HepG2 (cell line): ENCODE measurements at regions not wholly inside any gene's neighbourhood (a gene's known extent, or its start where the extent isn't known, plus 50 kb on each side); places are given as distances from the start of the nearest gene placed in this dataset.

Experiments
- ATAC-seq: fragments of 200-7000 bp; cut with Tn5 transposase; 3 replicates; pipeline ENCODE4 v1.9.1; 2020; ENCODE audit warnings: mild to moderate bottlenecking, moderate library complexity
- BruUV-seq: library from RNA; stranded (reverse); fragments of 400-500 nt; replicated peaks from 2 replicates; lab custom pipeline; 2021; lab: Mats Ljungman, UMichigan
- CTCF ChIA-PET: fragments of 300-600 bp; formaldehyde crosslinking; extraction: SDS; loops from one replicate; lab custom pipeline; 2021; ENCODE audit warnings: low total read pairs, inconsistent platforms, low intra/inter-chr PET ratio; lab: Yijun Ruan, JAX
- POLR2A ChIA-PET: fragments of 350-600 bp; sonication (Branson Sonifier 250); formaldehyde crosslinking; loops from one replicate; lab custom pipeline; 2020; ENCODE audit warnings: antibody characterized with exemption, inconsistent platforms; lab: Yijun Ruan, JAX
- DNase-seq: peaks from one replicate; pipeline ENCODE4 v3.0.0-alpha.2; 2015; ENCODE audit warnings: low spot score
- FAIRE-seq: peaks from 3 replicates; lab custom pipeline; 2011; peaks lifted over from hg19 to GRCh38; lab: Jason Lieb, UNC
- H2AFZ ChIP-seq: one replicate; pipeline ENCODE4 v1.6.1; 2011; ENCODE audit warnings: low read length, inconsistent platforms
- H3K27ac ChIP-seq: fragments of 300-600 bp; 3 replicates; pipeline ENCODE4 v1.8.0; 2011; ENCODE audit warnings: mixed run types, mild to moderate bottlenecking, mixed read lengths, low read length, inconsistent platforms; ENCODE audit not compliant: insufficient read depth; ENCODE audit errors: extremely low read length
- H3K27me3 ChIP-seq, 2 experiments: fragments of 200-600 bp in 1 of 2; 2 replicates in 1 of 2; 3 replicates in 1 of 2; pipeline versions ENCODE4 v1.6.0 to v1.8.0; 2011; ENCODE audit warnings: low read length in 2 of 2, mild to moderate bottlenecking in 2 of 2, moderate library complexity in 2 of 2, inconsistent platforms in 1 of 2; ENCODE audit not compliant: insufficient read depth in 2 of 2, control insufficient read depth in 1 of 2
- H3K36me3 ChIP-seq, 2 experiments: fragments of 200-600 bp in 1 of 2; replicated peaks in 1 of 2; 2 replicates in 1 of 2; 3 replicates in 1 of 2; pipeline versions ENCODE4 v1.5.1 to v1.8.0; 2011; ENCODE audit warnings: low read length in 2 of 2, inconsistent platforms in 1 of 2; ENCODE audit not compliant: insufficient read depth in 2 of 2, control insufficient read depth in 1 of 2
- H3K4me1 ChIP-seq: 2 replicates; pipeline ENCODE4 v1.5.1; 2012; ENCODE audit warnings: low read length, inconsistent platforms; ENCODE audit not compliant: insufficient read depth
- H3K4me2 ChIP-seq: 2 replicates; pipeline ENCODE4 v1.6.0; 2011; ENCODE audit warnings: low read depth, low read length, inconsistent platforms
- H3K4me3 ChIP-seq, 3 experiments: fragments of 200-600 bp in 1 of 3; sonication (generic), shearing (Covaris generic) in 1 of 3; replicated peaks in 1 of 3; 2 replicates each; pipeline ENCODE4 v1.5.1; 2011 to 2016; ENCODE audit warnings: low read length in 3 of 3, inconsistent platforms in 2 of 3, low read depth in 2 of 3, mild to moderate bottlenecking in 2 of 3, control low read depth in 1 of 3, mixed read lengths in 1 of 3; ENCODE audit not compliant: insufficient read depth in 1 of 3
- H3K79me2 ChIP-seq: one replicate; pipeline ENCODE4 v1.6.1; 2011; ENCODE audit warnings: low read length, inconsistent platforms; ENCODE audit not compliant: insufficient read depth
- H3K9ac ChIP-seq: 2 replicates; pipeline ENCODE4 v1.6.0; 2011; ENCODE audit warnings: mild to moderate bottlenecking, low read depth, low read length, inconsistent platforms; ENCODE audit not compliant: insufficient read depth
- H3K9me3 ChIP-seq: 2 replicates; pipeline ENCODE4 v1.5.1; 2012; ENCODE audit warnings: mild to moderate bottlenecking, low read length
- H4K20me1 ChIP-seq: 2 replicates; pipeline ENCODE4 v1.6.0; 2011; ENCODE audit warnings: inconsistent platforms, mild to moderate bottlenecking, low read length, moderate library complexity; ENCODE audit not compliant: insufficient read depth
- KLF6 ChIP-seq: IDR thresholded peaks from 2 replicates; pipeline ENCODE4 v1.8.0; 2016; ENCODE audit warnings: missing biosample characterization, missing genetic modification reagents
- RNF2 ChIP-seq: fragments of 450-650 bp; conservative IDR thresholded peaks from 2 replicates; pipeline ENCODE4 v1.6.1; 2016; ENCODE audit warnings: low read depth
- ZNF333 ChIP-seq: sonication (generic); formaldehyde crosslinking; IDR thresholded peaks from 2 replicates; pipeline ENCODE4 v1.4.0; 2020; ENCODE audit warnings: mild to moderate bottlenecking, missing genetic modification reagents, borderline replicate concordance
- ZNF652 ChIP-seq: IDR thresholded peaks from 2 replicates; pipeline ENCODE4 v1.6.1; 2016; ENCODE audit warnings: low read depth, borderline replicate concordance
- ZNF7 ChIP-seq: IDR thresholded peaks from 2 replicates; pipeline ENCODE4 v1.6.1; 2016; ENCODE audit warnings: missing biosample characterization, missing genetic modification reagents
- ZNF792 ChIP-seq: IDR thresholded peaks from 2 replicates; pipeline ENCODE4 v1.6.1; 2016
- WGBS: methylation state at CpG from one replicate; pipeline ENCODE4 v1.1.6; 2017; ENCODE audit warnings: low lambda C conversion rate; 5-methylcytosine and 5-hydroxymethylcytosine counted together
- in situ Hi-C: cut with HindIII; loops from 2 replicates; pipeline ENCODE4 v1.10.0; 2017; ENCODE audit warnings: low pct_unique_long_range_greater_than_20kb; ENCODE audit not compliant: extremely low pct_ligation_motif_present
- intact Hi-C: fragments of 100-400 bp; cut with micrococcal nuclease; formaldehyde crosslinking; loops from one replicate; pipeline ENCODE4 v1.10.0; 2022; ENCODE audit not compliant: unreplicated experiment
- TF ChIP-seq, protein P1 (sequence below): sonication (generic); formaldehyde crosslinking; IDR thresholded peaks from 2 replicates; pipeline ENCODE4 v1.9.0; 2021; ENCODE audit warnings: mild to moderate bottlenecking, missing genetic modification reagents
- TF ChIP-seq, protein P2 (sequence below): sonication (generic); formaldehyde crosslinking; IDR thresholded peaks from 2 replicates; pipeline ENCODE4 v1.4.0; 2020; ENCODE audit warnings: missing genetic modification reagents

DNA sequence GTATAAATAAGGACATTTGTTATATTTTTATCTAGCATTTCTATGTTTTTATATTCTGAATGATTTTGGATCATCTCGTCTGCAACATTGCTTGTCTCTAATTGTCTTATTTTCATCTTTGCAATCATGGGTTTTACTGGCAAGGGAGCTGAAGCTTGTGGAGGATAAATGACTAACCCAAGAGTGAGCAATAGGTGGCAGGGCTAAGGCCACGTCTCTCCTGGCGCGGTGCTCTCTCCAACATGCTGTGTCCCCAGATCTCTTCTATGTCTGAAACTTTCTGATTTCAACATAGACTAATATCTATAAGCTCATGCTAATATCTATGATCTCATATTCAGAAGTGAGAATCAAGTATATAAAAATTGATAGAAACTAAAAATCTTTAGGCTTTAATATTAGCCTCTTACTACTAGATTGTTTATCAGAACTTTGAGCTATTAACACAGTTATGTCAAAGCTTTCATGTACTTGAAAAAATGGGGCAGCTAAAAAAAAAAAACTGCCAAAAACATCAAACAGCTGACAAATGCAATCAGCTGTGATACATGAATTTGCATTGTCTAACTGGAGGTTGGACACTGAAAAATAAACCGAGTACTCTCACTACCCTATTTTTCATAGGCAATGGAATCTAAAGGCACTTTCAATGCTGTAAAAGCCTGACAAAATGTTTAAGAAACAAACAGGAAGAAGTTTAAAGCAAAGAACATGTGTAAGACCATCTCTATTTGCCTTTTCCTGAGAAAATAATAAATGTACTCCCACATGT, 169.2 kb downstream of the TMA16 start:
- intact Hi-C loops, result no loop called here
- CTCF ChIA-PET, result no interaction called here
- H3K4me2 ChIP-seq, result no peak overlapping the region
- H2AFZ ChIP-seq, result no peak overlapping the region
- WGBS, result 12% methylated on average over 5 of the region's 5 CpGs
- no peak overlapping the region for H3K9ac ChIP-seq
- no peak overlapping the region for H3K4me3 ChIP-seq
- H4K20me1 ChIP-seq, result no peaks in the 10 kb centered on the region
- POLR2A ChIA-PET, result no interaction called here
- H3K36me3 ChIP-seq, result no peaks in the 10 kb centered on the region
- DNase-seq (no peak), ATAC-seq (no peak), FAIRE-seq (no peak)
- no peaks in the 10 kb centered on the region for H3K4me1 ChIP-seq
- H3K9me3 ChIP-seq, result no peaks in the 10 kb centered on the region
- in situ Hi-C loops, result loop anchor here (10.0 kb wide), 1 partner anchor 109 kb away; no protein-coding TSS in a partner anchor
- H3K27me3 ChIP-seq, result no peaks in the 10 kb centered on the region
- H3K79me2 ChIP-seq, result no peaks in the 10 kb centered on the region
- BruUV-seq, result no TSS peak
- no peak overlapping the region for H3K27ac ChIP-seq
- TF ChIP-seq ZNF652 (CRISPR knock-in tag) (no peak), ZNF7 (CRISPR knock-in tag) (peak; percentile 90), RNF2 (no peak), KLF6 (CRISPR knock-in tag) (no peak)

- H3K9me3 ChIP-seq, result no peaks in the 10 kb centered on the region
- H3K36me3 ChIP-seq, result no peaks in the 10 kb centered on the region
- CTCF ChIA-PET, result no interaction called here
- DNase-seq, result no peak
- H2AFZ ChIP-seq, result no peak overlapping the region
- no peaks in the 10 kb centered on the region for H4K20me1 ChIP-seq
- H3K4me2 ChIP-seq, result no peak overlapping the region
- WGBS, result 29% methylated on average over 2 of the region's 2 CpGs
- intact Hi-C loops, result no loop called here
- H3K27me3 ChIP-seq, result no peaks in the 10 kb centered on the region
- H3K4me1 ChIP-seq, result no peaks in the 10 kb centered on the region
- ATAC-seq, result no peak
- POLR2A ChIA-PET, result no interaction called here
- no peak overlapping the region for H3K9ac ChIP-seq
- no TSS peak for BruUV-seq
- no peak for FAIRE-seq
- in situ Hi-C loops, result loop anchor here (10.0 kb wide), 1 partner anchor 110 kb away; no protein-coding TSS in a partner anchor
- no peak overlapping the region for H3K27ac ChIP-seq
- no peak overlapping the region for H3K4me3 ChIP-seq
- H3K79me2 ChIP-seq, result no peaks in the 10 kb centered on the region
- TF ChIP-seq, protein P1, sequence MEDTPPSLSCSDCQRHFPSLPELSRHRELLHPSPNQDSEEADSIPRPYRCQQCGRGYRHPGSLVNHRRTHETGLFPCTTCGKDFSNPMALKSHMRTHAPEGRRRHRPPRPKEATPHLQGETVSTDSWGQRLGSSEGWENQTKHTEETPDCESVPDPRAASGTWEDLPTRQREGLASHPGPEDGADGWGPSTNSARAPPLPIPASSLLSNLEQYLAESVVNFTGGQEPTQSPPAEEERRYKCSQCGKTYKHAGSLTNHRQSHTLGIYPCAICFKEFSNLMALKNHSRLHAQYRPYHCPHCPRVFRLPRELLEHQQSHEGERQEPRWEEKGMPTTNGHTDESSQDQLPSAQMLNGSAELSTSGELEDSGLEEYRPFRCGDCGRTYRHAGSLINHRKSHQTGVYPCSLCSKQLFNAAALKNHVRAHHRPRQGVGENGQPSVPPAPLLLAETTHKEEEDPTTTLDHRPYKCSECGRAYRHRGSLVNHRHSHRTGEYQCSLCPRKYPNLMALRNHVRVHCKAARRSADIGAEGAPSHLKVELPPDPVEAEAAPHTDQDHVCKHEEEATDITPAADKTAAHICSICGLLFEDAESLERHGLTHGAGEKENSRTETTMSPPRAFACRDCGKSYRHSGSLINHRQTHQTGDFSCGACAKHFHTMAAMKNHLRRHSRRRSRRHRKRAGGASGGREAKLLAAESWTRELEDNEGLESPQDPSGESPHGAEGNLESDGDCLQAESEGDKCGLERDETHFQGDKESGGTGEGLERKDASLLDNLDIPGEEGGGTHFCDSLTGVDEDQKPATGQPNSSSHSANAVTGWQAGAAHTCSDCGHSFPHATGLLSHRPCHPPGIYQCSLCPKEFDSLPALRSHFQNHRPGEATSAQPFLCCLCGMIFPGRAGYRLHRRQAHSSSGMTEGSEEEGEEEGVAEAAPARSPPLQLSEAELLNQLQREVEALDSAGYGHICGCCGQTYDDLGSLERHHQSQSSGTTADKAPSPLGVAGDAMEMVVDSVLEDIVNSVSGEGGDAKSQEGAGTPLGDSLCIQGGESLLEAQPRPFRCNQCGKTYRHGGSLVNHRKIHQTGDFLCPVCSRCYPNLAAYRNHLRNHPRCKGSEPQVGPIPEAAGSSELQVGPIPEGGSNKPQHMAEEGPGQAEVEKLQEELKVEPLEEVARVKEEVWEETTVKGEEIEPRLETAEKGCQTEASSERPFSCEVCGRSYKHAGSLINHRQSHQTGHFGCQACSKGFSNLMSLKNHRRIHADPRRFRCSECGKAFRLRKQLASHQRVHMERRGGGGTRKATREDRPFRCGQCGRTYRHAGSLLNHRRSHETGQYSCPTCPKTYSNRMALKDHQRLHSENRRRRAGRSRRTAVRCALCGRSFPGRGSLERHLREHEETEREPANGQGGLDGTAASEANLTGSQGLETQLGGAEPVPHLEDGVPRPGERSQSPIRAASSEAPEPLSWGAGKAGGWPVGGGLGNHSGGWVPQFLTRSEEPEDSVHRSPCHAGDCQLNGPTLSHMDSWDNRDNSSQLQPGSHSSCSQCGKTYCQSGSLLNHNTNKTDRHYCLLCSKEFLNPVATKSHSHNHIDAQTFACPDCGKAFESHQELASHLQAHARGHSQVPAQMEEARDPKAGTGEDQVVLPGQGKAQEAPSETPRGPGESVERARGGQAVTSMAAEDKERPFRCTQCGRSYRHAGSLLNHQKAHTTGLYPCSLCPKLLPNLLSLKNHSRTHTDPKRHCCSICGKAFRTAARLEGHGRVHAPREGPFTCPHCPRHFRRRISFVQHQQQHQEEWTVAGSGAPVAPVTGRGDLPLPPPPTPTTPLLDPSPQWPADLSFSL (CRISPR knock-in tag), result no peak
- TF ChIP-seq, protein P2, sequence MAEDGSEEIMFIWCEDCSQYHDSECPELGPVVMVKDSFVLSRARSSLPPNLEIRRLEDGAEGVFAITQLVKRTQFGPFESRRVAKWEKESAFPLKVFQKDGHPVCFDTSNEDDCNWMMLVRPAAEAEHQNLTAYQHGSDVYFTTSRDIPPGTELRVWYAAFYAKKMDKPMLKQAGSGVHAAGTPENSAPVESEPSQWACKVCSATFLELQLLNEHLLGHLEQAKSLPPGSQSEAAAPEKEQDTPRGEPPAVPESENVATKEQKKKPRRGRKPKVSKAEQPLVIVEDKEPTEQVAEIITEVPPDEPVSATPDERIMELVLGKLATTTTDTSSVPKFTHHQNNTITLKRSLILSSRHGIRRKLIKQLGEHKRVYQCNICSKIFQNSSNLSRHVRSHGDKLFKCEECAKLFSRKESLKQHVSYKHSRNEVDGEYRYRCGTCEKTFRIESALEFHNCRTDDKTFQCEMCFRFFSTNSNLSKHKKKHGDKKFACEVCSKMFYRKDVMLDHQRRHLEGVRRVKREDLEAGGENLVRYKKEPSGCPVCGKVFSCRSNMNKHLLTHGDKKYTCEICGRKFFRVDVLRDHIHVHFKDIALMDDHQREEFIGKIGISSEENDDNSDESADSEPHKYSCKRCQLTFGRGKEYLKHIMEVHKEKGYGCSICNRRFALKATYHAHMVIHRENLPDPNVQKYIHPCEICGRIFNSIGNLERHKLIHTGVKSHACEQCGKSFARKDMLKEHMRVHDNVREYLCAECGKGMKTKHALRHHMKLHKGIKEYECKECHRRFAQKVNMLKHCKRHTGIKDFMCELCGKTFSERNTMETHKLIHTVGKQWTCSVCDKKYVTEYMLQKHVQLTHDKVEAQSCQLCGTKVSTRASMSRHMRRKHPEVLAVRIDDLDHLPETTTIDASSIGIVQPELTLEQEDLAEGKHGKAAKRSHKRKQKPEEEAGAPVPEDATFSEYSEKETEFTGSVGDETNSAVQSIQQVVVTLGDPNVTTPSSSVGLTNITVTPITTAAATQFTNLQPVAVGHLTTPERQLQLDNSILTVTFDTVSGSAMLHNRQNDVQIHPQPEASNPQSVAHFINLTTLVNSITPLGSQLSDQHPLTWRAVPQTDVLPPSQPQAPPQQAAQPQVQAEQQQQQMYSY (CRISPR knock-in tag), result no peak
- TF ChIP-seq ZNF792 (CRISPR knock-in tag) (no peak), ZNF333 (CRISPR knock-in tag) (no peak)
Measured at GRCh38 chr4:163665101-163665500, 170.6 kb downstream of the TMA16 start.
